ENCODE measurements at regions not wholly inside any gene's neighbourhood (a gene's known extent, or its start where the extent isn't known, plus 50 kb on each side); places are given as distances from the start of the nearest gene placed in this dataset.

GRCh38 chr2:154992826-154993225 lies 294.3 kb downstream of the KCNJ3 start:
- H3K4me1 ChIP-seq (ENCODE audit: insufficient read depth, poor library complexity, severe bottlenecking) = no peaks in the 10 kb centered on the region
- TF ChIP-seq CTCF (IDR thresholded peaks at IDR 0.05; ENCODE audit: poor library complexity, severe bottlenecking) = no peak
- no peak overlapping the region for H3K4me3 ChIP-seq (ENCODE audit: severe bottlenecking)
- no peaks in the 10 kb centered on the region for H3K36me3 ChIP-seq (ENCODE audit: low read depth)
- no peaks in the 10 kb centered on the region for H3K27me3 ChIP-seq (ENCODE audit: insufficient read depth, poor library complexity, severe bottlenecking)
- no peak for ATAC-seq (ENCODE audit: low read depth)
- H3K9me3 ChIP-seq (ENCODE audit: severe bottlenecking) = no peaks in the 10 kb centered on the region
- H3K27ac ChIP-seq (ENCODE audit: poor library complexity, severe bottlenecking) = no peak overlapping the region
- DNase-seq (ENCODE audit: low spot score) = no peak

DNA sequence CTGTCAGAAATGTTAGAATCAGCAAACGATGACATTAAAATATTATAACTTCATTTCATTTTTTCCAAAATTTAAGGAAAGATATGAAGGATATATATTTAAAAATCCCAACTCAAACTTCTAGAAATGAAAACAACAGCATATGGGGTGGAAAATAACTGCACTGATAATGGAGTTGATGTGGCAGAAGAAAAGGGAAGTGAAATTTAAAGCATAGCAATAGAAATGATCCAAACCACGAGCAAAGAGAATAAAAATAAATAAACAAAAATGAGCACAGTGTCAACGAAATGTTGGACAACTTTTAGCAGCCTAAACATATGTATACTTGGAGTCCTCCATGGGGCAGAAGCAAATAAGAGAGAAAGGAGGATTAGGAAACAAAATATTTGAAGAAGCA lies 280.2 kb downstream of the KCNJ3 start:
- TF ChIP-seq CTCF (IDR thresholded peaks at IDR 0.05; ENCODE audit: poor library complexity, severe bottlenecking) = no peak
- Histone ChIP-seq H3K36me3 (ENCODE audit: low read depth) (no peaks in the 10 kb centered on the region), H3K27ac (ENCODE audit: poor library complexity, severe bottlenecking) (no peak overlapping the region), H3K4me3 (ENCODE audit: severe bottlenecking) (no peak overlapping the region), H3K4me1 (ENCODE audit: insufficient read depth, poor library complexity, severe bottlenecking) (no peaks in the 10 kb centered on the region), H3K9me3 (ENCODE audit: severe bottlenecking) (no peaks in the 10 kb centered on the region), H3K27me3 (ENCODE audit: insufficient read depth, poor library complexity, severe bottlenecking) (peaks cover 4% of the 10 kb centered on the region)
- no peak for ATAC-seq (ENCODE audit: low read depth)
- DNase-seq (ENCODE audit: low spot score) = no peak

DNA sequence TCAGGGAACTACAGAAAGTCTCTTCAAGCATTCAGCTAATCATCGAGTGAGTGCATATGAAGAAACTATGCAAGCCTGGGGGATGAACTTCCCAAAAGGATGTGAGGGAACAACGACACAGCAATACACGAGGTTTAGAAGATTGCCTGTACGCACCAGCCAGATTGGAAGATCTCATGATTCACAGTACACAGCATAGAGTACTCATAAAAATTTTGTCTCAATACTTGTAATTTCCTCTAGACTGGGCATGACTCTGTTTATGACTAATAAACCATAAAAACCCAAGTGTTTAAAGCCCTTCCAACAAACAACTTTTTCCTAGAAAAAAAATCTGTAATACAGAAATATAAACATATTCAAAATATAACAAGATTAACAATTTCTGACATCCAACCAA lies 279.7 kb downstream of the KCNJ3 start:
- no peaks in the 10 kb centered on the region for H3K9me3 ChIP-seq (ENCODE audit: severe bottlenecking)
- ATAC-seq (ENCODE audit: low read depth) (peak; percentile 31; the same call in 1 of the 3 replicates), DNase-seq (ENCODE audit: low spot score) (no peak)
- H3K27me3 ChIP-seq (ENCODE audit: insufficient read depth, poor library complexity, severe bottlenecking) = peaks cover 4% of the 10 kb centered on the region
- no peaks in the 10 kb centered on the region for H3K36me3 ChIP-seq (ENCODE audit: low read depth)
- H3K27ac ChIP-seq (ENCODE audit: poor library complexity, severe bottlenecking) = no peak overlapping the region
- H3K4me3 ChIP-seq (ENCODE audit: severe bottlenecking) = no peak overlapping the region
- no peak for TF ChIP-seq CTCF (IDR thresholded peaks at IDR 0.05; ENCODE audit: poor library complexity, severe bottlenecking)
- H3K4me1 ChIP-seq (ENCODE audit: insufficient read depth, poor library complexity, severe bottlenecking) = no peaks in the 10 kb centered on the region

DNA sequence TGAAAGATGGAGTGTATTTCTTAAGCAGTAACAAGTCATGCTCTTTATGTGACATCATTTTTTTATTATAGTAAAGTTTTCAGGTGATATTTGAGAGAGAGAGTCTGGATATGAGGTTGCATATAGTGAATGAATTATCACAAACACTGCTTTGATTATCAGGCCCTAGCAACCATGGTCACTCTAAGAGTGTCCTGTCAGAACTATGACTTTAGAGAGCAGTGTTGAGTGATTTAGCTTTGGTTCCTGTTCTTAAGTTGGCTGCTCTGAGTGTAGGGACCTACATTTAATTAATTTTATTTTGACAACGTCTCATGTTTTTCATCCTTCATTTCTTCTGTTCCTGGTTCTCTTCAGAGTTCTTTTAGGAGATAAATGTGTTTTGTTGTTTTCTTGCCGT lies 275.5 kb downstream of the KCNJ3 start:
- Histone ChIP-seq H3K4me1 (ENCODE audit: insufficient read depth, poor library complexity, severe bottlenecking) (no peaks in the 10 kb centered on the region), H3K27ac (ENCODE audit: poor library complexity, severe bottlenecking) (no peak overlapping the region), H3K9me3 (ENCODE audit: severe bottlenecking) (no peaks in the 10 kb centered on the region), H3K4me3 (ENCODE audit: severe bottlenecking) (no peak overlapping the region), H3K36me3 (ENCODE audit: low read depth) (no peaks in the 10 kb centered on the region), H3K27me3 (ENCODE audit: insufficient read depth, poor library complexity, severe bottlenecking) (peaks cover 4% of the 10 kb centered on the region)
- DNase-seq (ENCODE audit: low spot score) (no peak), ATAC-seq (ENCODE audit: low read depth) (no peak)
- no peak for TF ChIP-seq CTCF (IDR thresholded peaks at IDR 0.05; ENCODE audit: poor library complexity, severe bottlenecking)

DNA sequence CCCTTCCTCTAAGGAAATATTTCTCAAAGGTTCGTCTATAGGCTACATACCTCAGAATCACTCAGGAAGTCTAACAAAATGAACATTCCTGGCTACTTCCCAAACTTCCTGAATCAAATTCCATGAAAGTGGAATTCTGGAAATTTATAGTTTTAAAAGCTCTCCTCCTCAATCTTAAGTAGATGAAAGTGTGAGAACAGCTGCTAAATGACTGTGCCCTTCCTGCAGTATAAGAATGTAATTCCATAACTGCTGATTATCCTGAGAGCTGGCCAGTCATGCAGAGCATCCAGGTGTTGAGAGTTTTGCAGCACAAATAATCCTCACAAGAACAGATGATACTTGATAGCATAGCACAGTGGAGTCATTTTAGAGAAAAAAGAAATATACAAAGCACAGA lies 265.0 kb downstream of the KCNJ3 start:
- no peak for TF ChIP-seq CTCF (IDR thresholded peaks at IDR 0.05; ENCODE audit: poor library complexity, severe bottlenecking)
- ATAC-seq (ENCODE audit: low read depth) = no peak

More for the DNA sequence above, 265.0 kb downstream of the KCNJ3 start:
- no peak for DNase-seq (ENCODE audit: low spot score)
- Histone ChIP-seq H3K36me3 (ENCODE audit: low read depth) (no peaks in the 10 kb centered on the region), H3K4me3 (ENCODE audit: severe bottlenecking) (no peak overlapping the region), H3K4me1 (ENCODE audit: insufficient read depth, poor library complexity, severe bottlenecking) (no peaks in the 10 kb centered on the region), H3K27me3 (ENCODE audit: insufficient read depth, poor library complexity, severe bottlenecking) (peaks cover 5% of the 10 kb centered on the region), H3K27ac (ENCODE audit: poor library complexity, severe bottlenecking) (no peak overlapping the region), H3K9me3 (ENCODE audit: severe bottlenecking) (no peaks in the 10 kb centered on the region)
